NCI-H1048 (cell line): ENCODE measurements at regions not wholly inside any gene's neighbourhood (a gene's known extent, or its start where the extent isn't known, plus 50 kb on each side); places are given as distances from the start of the nearest gene placed in this dataset.
"Not testable (repeated sequence)": the region's sequence is repeated elsewhere in the genome, so short reads cannot be mapped to it uniquely, and the experiment has no call there.

ENCODE experiments used
- DNase-seq: peaks from one replicate; lab custom pipeline; 2025; lab: John Stamatoyannopoulos, UW

DNA sequence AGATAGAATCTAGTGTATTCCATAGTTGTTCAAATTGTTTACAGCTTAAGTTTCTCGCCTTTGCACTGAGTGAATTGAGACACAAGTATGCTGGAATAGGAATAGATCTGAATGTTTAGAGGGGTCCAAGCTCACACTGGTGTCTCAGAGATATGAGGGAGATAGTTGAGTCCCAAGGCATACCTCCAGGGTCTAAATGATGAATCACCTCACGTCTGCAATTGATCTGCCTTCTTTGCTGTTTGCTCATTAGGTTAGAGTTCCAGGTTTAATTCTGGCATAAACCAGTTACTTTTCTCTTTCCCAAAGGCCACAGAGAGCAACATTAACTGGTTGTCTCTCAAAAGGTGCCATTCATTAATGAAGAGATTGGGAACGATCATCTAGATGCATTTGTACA, 106.3 kb upstream of the MME start:
- DNase-seq: no peak

DNA sequence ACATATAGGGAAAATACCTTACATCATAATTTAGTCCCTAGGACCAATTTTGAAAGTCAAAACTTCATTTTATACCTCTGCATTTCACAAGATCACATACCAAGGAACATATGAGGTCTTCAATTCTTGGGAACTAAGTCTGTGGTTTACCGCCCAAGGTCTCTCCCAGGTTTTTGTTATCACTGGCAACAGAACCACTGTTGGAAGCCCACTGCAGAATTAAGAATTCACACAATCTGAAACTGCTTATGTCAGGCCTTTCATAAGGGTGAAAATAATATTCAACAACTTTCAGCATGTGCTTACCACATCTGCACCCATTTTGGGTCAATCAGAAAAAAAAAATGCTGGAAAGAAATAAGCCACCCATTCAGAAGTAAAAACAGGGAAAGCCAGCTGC, 107.2 kb upstream of the MME start:
- no peak for DNase-seq

DNA sequence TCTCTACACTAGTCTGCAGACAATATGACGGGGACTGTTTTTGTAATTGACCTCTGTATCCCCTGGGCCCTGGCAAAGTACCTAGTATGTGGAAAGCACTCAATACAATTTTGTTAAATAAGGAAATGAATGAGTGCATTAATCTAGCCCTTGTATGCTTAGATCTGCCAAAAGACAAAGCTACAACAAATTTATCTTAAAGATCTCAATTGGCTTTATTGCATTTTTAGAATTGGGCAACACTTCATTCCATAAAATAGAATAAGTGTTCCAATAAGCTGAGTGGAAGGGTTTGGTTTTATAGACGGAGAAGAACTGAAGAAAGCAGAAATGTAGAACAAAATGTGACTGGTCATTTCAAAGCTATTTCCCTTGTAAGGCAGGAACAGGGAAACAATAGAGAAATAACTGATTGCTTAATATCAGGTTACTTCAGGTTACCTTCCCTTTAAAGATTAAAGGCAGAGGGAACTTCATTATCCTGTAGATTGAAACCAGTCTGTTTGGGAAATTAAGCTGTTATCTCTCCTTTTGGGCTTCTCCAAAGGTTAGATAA, 108.3 kb upstream of the MME start:
- DNase-seq: no peak

DNA sequence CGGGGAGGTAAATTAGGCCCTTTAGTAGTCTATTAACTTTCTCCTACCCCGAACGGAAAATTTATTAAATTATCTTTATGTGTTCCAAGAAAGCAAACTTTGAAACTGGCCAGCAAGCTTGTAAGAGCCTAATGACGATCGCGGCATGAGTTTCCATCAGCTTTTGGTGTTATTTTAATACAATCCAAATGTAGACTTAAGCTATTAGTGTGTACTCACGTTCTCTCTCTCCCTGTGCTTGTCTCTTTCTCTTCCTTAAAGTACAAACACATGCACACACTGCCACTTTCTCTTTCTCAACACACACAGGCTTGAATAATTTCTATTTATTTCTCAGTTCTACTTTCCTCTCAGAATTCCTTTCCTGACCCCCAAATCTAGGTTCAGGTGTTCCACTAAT, 108.8 kb upstream of the MME start:
- no peak for DNase-seq

DNA sequence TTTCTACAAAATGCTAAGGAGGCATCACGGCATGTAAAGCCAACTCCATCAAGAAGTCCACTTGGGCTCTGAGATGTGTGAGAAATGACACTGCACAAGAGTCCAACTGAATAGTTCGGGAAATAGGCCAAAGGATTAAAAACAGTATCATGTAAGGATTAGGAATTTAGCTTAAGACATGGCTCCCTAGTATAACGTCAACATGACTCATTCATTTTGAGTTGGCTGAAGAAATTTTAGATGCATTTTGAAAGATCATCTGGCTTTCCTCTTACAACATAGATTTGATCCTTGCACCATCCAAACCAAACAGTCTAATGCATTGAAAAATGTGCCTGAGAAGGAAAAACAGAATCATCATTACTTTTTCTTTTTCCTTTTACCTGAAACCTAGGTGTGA, 109.3 kb upstream of the MME start:
- no peak for DNase-seq

DNA sequence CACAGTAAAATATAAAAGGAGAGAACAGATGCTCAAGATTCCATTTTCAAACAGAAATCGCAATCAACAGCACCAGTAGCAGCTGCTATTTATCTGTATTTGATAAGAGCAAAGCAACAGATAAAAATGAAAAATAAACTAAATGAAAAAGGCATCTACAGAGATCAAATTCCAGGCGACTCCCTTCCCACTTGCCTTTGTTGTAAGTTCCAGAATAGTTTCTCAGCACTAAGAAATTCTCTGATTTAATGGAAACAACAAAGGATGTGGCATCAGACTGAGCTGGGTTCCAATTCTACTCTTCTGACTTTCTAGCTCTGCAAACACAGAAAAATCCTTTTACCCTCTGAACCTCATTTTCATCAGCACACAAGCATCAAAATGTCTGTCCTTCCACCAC, 110.8 kb upstream of the MME start:
- DNase-seq: no peak

DNA sequence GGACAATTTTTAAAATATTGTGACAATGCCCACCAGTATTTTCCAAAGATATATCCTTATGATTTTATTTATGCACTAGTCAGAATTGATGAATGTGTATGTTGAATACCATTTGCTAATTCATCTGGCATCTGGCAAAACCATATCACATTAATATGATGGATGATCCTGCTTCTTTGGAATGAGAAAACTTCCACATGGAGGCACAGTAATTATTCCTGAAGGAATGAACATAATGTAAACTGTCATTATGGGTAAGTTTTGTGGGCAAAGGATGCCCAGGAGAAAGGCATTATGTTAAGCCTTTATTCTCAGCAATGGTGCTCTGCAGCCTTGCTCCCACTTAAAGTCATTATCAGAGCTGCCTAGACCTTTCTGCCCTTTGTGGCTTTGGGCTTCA, 113.0 kb upstream of the MME start:
- no peak for DNase-seq

DNA sequence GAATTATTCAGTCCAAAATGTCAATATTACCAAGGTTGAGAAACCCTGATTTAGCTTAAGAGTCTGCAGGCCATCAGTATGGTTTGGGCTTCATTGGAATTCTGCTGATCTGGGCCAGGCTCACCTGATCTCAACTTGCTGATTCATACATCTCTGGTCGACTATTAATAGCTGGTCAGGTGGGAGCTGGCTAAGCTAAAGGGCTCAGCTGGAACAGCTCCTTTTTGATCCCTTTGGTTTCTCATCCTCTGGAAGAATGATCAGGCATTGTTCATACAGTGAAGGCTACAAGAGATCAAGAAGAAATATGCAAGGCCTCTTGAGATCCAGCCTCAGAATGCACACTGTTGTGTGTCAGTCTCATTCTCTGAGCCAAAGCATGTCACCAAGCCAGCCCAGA, 123.3 kb upstream of the MME start:
- DNase-seq: no peak

DNA sequence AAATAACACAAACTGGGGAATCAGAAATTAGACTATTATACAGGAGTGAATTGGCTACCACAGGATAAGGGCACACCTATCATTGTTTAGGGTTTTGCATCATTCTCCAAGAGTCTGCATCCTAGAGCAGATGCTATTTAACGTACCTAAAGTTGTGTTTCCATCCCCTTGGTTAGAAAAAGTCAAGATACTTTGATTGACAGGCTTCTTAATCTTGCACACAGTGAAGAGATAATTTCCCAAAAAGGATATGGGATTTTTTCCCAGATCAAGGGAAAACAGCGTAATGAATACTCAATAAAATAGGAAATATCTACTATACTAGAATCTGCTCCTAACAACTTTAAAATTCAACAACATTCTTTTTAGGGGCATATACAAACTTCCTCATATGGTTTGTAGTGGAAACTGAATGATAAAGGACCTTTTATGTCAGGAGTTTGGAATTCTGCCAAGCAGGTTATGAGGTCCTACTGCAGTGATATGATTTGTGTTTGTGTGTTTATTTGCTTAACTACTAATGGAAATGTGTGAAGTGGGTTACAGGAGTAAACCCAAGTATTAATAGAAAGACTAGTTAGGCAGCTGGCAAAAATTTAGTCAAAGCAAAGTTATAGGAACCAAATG, 124.1 kb upstream of the MME start:
- peak; percentile 40 for DNase-seq

DNA sequence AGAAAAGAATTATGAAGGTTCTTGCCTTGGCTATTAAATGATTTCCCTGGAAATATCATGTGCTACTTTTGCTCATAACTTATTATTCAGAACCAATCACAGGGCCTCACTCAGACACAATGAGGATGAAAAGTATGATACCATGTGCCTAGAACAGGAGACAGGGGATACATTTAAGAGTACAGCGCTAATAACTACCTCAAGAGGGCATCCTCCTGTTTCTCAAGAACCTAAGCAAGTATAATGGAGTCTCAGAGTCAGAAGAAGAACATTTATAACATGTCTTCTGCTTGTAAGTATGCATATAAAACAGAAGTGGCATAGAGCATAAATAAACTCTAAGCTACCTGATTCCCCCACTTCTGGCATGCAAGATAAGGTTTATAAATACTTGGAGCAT, 125.4 kb upstream of the MME start:
- no peak for DNase-seq

DNA sequence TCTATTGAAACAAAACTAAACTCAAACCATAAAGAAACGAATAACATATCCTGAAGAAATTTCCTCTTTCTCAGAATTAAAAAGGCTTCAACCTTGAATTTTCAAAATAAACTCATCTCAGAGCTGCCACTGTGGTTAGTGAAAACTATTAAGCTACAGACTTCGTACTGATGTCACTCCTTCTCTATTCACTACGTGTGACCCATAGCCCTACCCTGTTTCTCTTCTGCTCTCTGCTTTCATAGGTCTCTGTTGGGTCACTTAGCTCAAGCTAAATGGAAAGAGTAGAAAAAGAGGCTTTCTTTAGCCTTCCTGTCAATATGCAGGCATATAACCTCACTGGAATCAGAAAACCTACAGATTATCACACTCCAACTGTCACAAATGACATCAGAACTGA, 126.6 kb upstream of the MME start:
- DNase-seq: no peak

DNA sequence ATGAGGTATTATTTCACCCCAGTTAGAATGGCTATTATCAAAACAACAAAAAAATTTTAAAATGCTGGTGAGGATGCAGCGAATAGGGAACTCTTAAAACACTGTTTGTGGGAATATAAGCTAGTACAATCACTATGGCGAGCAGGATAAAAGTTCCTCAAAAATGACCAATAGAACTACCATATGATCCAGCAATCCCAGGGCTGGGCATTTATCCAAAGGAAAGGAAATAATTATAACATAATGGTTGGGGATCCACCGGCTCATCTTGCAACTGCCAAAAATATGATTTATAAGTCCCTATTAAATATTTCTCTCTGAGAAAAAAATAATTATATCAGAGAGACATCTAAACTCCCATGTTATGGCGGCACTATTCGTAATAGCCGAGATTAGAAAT, 127.6 kb upstream of the MME start:
- DNase-seq: no peak

DNA sequence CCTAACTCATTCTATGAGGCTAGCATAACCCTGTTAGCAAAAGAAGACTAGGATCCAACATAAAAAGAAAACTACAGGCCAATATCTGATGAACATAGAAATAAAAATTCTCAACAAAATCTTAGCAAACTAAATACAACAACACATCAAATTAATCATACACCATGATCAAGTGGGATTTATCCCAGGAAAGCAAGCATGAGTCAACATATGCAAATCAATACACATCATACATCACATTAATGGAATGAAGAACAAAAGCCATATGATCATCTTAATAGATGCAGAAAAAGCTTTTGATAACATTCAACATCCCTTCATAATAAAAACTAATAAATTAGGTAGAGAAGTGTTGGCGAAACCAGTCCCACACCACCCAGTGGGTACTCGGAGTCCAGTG, 136.1 kb upstream of the MME start:
- DNase-seq: no peak

DNA sequence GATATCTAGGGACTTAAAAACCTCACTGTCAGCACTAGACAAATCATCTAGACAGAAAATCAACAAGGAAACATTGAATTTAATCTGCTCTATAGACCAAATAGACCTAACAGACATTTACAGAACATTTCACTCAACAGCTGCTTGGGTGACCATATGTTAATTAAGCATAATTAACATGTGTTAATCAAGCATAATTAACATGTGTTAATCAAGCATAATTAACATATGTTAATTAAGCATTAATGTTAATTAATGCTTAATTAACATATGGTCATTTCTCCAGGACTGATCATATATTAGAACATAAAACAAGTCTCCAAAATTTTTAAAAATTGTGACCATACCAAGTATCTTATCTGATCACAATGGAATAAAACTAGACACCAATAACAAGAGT, 137.3 kb upstream of the MME start:
- no peak for DNase-seq

DNA sequence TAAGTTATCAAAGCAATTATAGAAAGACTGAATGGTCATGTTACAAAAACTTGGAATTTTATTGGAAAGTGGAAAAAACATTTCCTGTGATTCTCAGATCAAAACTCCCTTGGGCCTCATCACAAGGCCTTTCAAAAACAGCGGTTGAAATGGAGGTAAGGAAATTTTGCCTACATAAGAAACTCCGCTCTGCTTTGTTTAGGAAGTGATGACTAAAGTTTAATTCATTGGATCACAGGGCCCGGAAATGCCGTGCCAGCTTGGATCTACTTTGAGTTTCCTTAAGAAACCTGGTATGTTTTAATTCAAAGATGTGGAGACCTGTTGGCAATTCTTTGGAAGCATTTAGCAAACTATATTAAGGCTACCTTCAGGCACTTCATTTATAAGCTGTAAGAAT, 143.9 kb upstream of the MME start:
- DNase-seq: no peak

DNA sequence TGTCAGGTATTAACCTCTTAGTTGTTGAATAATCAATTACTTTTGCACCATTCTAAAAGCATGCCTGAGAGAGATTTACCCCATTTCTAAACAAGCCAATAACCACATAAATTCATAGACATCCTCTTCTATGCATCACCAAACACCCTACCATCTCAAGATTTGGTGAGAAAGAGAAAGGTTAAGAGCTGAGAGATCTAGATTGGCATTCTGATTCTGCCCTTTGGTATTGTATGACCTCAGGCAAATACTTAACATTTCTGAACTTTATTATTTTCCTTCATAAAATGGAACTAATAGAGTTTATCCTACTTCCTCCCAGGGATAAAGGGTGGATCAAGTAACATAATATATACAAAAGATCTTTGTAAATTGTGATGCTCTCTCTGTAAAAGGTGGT, 146.5 kb upstream of the MME start:
- no peak for DNase-seq

DNA sequence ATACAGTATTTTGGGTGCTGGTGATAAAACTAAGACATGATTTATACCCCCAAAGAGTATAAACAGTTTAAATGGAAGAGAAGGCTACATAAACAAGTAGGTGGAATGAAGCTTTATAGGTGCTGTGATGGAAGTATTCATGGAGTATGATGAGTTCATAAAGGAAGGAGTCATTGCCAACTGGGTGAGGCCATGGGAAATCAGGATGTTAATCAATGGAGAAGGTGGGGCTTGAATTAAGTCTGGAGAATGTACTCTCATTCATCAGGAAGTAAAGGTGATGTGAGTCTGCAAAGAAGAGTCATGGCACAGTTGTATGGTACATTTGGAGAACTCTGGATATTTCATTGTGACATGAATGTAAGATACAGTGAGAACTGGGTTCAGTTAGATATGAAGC, 147.5 kb upstream of the MME start:
- DNase-seq: no peak

DNA sequence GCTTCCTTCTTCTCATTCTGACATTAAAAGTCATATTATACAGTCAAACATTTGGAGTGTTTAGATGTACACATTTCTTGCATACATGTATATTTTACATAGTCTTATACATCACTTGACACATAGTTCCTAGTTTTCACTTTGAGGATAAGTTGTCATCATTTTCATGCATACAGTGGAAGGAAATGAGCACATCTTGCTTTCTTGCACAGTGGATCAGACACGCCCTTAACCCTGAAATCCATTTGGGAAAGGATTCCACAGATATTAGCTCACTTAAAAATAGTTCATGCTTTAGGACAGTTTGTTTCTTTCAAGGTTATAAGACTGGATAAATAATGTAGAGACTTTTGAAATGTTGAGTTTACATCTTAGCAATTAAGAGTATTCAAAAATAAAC, 148.6 kb upstream of the MME start:
- DNase-seq: no peak

DNA sequence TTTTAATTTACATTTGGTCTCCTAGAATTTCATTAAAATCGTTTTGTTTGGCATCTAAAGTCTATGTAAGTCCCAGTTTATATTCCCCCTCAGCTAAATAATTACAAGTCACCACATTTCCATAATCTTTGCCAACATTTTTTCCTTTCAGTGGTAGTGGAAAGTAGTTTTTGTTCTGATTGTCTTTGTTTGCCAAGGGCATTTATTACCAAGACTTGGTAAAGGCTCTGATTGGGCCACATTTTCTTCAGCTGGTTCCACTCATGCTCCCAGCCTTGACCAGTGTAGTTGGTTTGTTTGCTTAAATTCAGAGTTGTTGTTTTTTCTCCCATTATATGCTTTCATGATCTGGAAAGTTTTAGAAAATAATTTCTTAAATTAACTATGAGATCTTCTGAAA, 153.4 kb upstream of the MME start:
- no peak for DNase-seq

DNA sequence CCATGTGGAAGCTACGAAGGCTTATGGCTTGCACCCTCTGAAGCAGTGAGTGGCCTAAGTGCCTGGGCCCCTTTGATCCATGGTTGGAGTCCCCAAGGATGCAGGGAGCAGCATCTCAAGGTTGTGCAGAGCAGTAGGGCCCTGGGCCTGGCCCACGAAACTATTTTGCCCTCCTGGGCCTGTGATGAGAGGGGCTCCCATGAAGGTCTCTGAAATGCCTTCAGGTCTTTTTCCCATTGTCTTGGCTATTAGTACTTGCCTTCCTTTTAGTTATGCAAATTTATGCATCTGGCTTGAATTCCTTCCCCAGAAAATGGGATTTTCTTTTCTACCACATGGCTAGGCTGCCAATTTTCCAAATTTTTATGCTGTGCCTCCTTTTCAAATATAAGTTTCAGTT, 158.8 kb upstream of the MME start:
- no peak for DNase-seq

DNA sequence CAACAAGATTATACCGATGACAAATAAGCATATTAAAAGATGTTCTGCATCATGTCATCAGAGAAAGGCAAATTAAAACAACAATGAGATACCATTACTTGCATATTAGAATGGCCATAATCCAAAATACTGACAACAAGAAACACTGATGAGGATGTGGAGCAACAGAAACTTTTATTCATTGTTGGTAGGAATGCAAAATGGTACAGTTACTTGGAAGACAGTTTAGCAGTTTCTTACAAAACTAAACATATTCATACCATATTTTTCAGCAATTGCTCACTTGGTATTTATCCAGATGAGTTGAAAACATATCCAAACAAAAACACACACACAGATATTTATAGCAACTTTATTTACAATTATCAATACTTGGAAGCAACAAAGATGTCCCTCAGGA, 160.9 kb upstream of the MME start:
- no peak for DNase-seq

DNA sequence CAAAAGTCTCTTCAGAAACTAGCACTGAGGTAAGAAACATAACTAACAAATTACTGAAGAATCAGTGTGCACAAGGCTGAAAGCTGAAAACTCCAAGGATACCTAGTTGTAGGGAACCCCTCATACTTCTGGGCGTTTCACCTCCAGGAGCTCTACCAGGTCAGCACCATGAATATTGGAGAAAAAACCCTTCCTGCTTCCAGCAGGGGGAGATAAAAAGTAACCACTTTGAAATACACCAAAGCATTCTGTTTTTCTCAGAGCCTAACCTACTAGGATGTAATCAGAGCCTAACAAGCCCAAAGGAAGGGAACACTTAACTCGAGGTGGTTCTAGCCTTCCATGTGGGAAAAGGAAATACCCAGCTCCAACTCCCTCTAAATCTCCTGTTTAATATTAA, 175.8 kb upstream of the MME start:
- peak; percentile 47 for DNase-seq

DNA sequence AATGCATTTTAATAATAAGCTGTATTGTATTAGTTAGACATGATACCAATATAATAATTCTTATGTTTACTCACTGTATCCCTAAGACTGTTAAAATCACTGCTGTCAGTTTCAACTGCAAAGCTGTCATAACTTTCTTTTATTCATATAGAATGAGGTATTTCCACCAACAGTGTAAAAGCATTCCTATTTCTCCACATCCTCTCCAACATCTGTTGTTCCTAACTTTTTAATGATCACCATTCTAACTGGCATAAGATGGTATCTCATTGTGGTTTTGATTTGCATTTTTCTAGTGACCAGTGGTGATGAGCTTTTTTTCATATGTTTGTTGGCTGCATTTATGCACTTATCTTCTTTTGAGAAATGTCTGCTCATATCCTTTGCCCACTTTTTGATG, 177.6 kb upstream of the MME start:
- DNase-seq: not testable (repeated sequence)

DNA sequence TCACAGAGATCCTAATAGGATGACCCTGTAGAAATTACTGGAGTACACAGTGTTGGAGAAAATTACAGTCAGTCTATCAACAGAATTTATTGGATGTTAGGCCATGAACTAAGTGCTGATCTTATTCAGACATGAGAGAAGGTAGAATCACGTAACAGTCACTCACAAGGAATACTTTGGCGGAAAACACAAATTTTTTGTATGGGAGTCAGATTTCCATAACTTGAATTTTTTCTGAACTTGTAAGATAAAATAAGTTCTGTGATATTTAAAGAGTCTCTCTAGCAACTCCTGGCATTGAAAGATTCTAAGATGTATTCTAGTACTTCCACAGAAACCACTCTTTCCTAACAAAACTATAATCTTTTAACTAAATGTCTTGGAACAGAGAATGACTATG, 178.8 kb upstream of the MME start:
- DNase-seq: no peak

DNA sequence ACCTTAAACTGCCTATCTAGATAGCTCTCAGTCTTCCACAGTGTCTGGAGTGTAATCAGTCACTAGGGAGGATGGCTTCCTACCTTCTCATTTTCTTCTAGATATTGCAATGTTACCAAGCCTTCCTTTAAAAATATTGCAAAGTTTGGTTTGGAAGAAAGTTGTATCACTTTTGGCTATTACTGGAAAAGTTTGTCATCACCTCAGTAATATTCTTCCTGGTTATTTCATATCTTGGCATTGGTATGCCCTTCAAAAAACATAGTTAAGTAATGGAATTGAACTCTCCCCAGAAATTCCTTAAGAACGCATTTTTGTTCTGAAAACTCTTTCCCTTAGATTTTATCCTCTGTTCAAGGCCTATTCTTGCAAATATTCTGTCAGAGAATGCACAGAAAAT, 179.3 kb upstream of the MME start:
- no peak for DNase-seq
